T-helper 1 cell treated with Interleukin-12 subunit alpha and Interleukin-12 subunit beta and Interleukin-4 antibody, amounts not matched to agents 30 ng/mL and 1 ng/mL, for 36 hours (primary cell): ENCODE measurements at regions not wholly inside any gene's neighbourhood (a gene's known extent, or its start where the extent isn't known, plus 50 kb on each side); places are given as distances from the start of the nearest gene placed in this dataset.

Experiments used
- intact Hi-C: fragments of 100-400 bp; cut with micrococcal nuclease; formaldehyde crosslinking; loops from one replicate; pipeline ENCODE4 v1.15.1; 2024

GRCh38 chr3:39000008-39000450, 51.7 kb downstream of the SCN11A start:
- intact Hi-C loops: loop anchor here (1.0 to 2.0 kb wide), 7 partner anchors 31 to 504 kb away; partner anchors contain the start of genes EXOG and SCN11A

- intact Hi-C loops: no loop called here
Measured at GRCh38 chr3:38998086-38998485, 53.7 kb downstream of the SCN11A start.

- intact Hi-C loops: no loop called here
Measured at GRCh38 chr3:38996193-38996592, 55.6 kb downstream of the SCN11A start.

GRCh38 chr3:38994251-38994650, 57.5 kb downstream of the SCN11A start:
- intact Hi-C loops: no loop called here

GRCh38 chr3:38992117-38992760, 59.5 kb downstream of the SCN11A start:
- intact Hi-C loops: no loop called here

- intact Hi-C loops: no loop called here
Measured at GRCh38 chr3:38990621-38991020, 61.1 kb downstream of the SCN11A start.

GRCh38 chr3:38989917-38990510, 61.7 kb downstream of the SCN11A start:
- intact Hi-C loops: no loop called here

GRCh38 chr3:38988955-38989354, 62.8 kb downstream of the SCN11A start:
- intact Hi-C loops: no loop called here

GRCh38 chr3:38987456-38987855, 64.3 kb downstream of the SCN11A start:
- intact Hi-C loops: no loop called here

GRCh38 chr3:38986901-38987300, 64.8 kb downstream of the SCN11A start:
- intact Hi-C loops: no loop called here

- intact Hi-C loops: no loop called here
Measured at GRCh38 chr3:38985981-38986380, 65.8 kb downstream of the SCN11A start.

GRCh38 chr3:38985581-38985980, 66.2 kb downstream of the SCN11A start:
- intact Hi-C loops: no loop called here

- intact Hi-C loops: no loop called here
Measured at GRCh38 chr3:38984731-38985130, 67.0 kb downstream of the SCN11A start.

- intact Hi-C loops: no loop called here
Measured at GRCh38 chr3:38984110-38984509, 67.6 kb downstream of the SCN11A start.

GRCh38 chr3:38980938-38981337, 70.8 kb downstream of the SCN11A start:
- intact Hi-C loops: no loop called here

- intact Hi-C loops: no loop called here
Measured at GRCh38 chr3:38978729-38979128, 73.0 kb downstream of the SCN11A start.

- intact Hi-C loops: no loop called here
Measured at GRCh38 chr3:38970851-38971638, 80.7 kb downstream of the SCN11A start.

GRCh38 chr3:38969317-38970235, 82.2 kb downstream of the SCN11A start:
- intact Hi-C loops: no loop called here

GRCh38 chr3:38968891-38969290, 82.9 kb downstream of the SCN11A start:
- intact Hi-C loops: no loop called here

- intact Hi-C loops: no loop called here
Measured at GRCh38 chr3:38968403-38968802, 83.3 kb downstream of the SCN11A start.

- intact Hi-C loops: no loop called here
Measured at GRCh38 chr3:38967693-38967989, 84.1 kb downstream of the SCN11A start.
